HG02840 (cell line): ENCODE measurements at regions not wholly inside any gene's neighbourhood (a gene's known extent, or its start where the extent isn't known, plus 50 kb on each side); places are given as distances from the start of the nearest gene placed in this dataset.
"Not testable (repeated sequence)": the region's sequence is repeated elsewhere in the genome, so short reads cannot be mapped to it uniquely, and the experiment has no call there.

Experiments
- ATAC-seq: cut with Tn5 transposase; IDR thresholded peaks from one replicate; pipeline ENCODE4 v1.9.1; 2021; ENCODE audit warnings: mild to moderate bottlenecking, moderate library complexity, moderate number of reproducible peaks; ENCODE audit not compliant: unreplicated experiment, low FRiP score

- no peak for ATAC-seq
Measured at GRCh38 chr11:81839016-81839415, 894.6 kb downstream of the FAM181B start.

- no peak for ATAC-seq
Measured at GRCh38 chr11:81829976-81830375, 903.7 kb downstream of the FAM181B start.

DNA sequence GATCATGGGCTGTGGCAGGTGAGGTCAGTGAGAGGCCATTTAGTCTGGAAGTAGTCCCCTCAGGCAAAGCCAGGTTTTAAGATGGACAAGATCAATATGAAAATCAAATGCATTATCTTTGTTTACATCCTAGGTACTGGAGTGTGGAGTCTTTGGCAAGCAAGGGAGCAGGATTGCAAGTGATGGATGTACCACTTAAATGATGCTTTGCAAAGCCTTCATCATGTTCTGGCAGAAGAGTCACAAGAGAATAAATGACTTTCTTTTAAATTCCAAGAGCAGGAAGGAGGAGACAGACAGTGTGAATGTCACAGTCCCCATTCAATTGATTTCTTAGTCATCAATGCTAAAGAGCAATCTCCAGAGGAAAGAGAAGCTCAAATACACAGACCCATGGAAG lies 908.3 kb downstream of the FAM181B start:
- ATAC-seq: no peak

GRCh38 chr11:81819462-81819861 lies 914.2 kb downstream of the FAM181B start:
- ATAC-seq: no peak

- ATAC-seq: no peak
Measured at GRCh38 chr11:81804858-81805257, 928.8 kb downstream of the FAM181B start.

DNA sequence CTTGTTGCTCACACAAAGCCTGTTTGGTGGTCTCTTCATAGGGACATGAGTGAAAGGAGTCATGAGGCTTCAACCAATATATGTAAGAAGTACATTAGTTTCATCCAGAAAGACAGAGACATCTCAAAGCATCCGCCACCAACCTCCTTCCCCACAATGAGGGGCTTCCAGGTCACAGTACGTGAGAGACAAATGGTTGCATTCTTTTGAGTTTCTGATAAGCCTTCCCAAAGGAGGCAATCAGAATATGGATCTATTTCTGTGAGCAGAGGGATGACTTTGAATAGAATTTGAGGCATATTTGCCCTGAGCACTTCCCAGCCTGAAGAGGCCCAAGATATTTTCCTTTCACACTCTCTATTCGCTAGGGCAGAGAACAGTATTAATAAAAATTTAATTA lies 931.1 kb downstream of the FAM181B start:
- ATAC-seq: no peak

DNA sequence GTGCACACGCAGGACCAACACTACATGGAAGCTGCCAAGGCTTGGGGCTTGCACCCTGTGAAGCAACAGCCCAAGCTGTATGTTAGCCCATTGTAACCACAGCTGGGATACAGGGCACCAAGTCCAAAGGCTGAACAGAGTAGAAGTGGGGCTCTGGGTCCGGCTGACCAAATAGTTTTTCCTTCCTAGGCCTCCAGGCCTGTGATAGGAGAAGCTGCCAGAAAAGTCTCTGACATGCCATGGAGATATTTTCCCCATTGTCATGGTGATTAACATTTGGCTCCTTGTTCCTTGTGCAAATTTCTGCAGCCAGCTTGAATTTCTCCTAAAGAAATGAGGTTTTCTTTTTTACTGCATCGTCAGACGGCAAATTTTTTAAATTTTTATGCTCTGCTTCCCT lies 941.2 kb downstream of the FAM181B start:
- no peak for ATAC-seq

DNA sequence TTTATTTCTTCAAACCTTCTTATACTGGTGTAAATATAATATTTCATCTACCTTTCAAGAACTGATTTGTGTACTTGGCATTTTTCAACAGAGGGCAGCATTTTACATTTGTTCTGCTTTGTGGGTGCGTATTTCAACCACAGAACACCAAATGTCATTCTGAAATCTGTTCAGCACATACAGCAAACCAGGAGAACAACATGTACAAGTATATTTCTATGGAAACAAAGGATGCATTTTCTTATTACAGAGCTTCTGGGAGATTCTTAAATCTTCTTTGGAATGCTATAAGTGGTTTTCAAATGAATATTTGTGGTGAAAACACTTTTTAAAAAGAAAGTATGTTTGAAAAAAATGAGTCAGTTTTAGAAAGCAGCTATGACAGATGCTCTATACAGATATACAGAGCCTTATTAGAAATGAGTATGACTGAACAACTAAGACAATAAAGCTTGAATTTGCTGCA lies 946.0 kb downstream of the FAM181B start:
- ATAC-seq: no peak

DNA sequence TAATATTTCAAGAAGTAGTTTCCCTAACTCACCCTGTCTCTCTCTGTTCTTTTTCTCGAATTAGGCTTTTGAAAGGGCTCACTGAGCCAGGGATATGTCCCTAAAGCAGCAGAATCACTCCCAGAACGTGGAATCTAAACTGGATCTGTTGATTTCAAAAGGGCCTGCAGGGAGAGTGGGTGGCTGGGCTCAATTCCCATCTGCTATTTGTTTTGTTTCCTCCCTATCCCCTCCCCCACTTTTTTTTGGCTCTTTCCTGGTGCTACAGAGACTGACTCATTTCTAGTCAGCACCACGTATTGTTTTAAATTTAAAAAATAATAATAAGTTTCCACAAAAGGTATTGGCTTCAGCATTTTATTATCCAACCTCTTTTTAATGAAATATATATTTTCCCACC lies 961.5 kb downstream of the FAM181B start:
- no peak for ATAC-seq

DNA sequence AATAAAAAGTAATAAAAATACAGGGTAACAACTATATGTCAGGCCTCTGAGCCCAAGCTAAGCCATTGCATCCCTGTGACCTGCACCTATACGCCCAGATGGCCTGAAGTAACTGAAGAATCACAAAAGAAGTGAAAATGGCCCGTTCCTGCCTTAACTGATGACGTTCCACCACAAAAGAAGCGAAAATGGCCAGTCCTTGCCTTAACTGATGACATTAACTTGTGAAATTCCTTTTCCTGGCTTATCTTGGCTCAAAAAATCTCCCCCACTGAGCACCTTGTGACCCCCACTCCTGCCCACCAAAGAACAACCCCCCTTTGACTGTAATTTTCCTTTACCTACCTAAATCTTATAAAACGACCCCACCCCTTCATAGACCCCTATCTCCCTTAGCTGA lies 963.8 kb downstream of the FAM181B start:
- ATAC-seq: not testable (repeated sequence)

- no peak for ATAC-seq
Measured at GRCh38 chr11:81756864-81757595, 976.6 kb downstream of the FAM181B start.

DNA sequence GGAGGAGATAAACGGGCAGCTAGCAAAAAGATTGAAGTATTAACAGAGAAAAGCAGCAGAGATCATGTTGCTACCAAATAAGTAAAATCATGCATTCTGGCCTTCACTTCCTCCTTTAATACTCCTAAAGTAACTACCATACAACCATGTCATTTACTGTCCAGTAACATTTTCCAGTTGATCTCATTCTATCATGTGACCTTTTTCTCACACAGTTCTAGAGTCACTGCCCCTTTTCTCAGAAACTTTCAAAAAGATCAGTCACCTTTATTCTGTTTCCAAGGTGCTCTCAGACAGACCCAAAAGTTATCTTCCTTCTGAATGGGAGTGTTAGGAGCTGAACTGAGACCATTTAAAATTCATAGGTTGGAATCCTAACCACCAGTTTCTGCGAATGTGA lies 984.4 kb downstream of the FAM181B start:
- no peak for ATAC-seq

DNA sequence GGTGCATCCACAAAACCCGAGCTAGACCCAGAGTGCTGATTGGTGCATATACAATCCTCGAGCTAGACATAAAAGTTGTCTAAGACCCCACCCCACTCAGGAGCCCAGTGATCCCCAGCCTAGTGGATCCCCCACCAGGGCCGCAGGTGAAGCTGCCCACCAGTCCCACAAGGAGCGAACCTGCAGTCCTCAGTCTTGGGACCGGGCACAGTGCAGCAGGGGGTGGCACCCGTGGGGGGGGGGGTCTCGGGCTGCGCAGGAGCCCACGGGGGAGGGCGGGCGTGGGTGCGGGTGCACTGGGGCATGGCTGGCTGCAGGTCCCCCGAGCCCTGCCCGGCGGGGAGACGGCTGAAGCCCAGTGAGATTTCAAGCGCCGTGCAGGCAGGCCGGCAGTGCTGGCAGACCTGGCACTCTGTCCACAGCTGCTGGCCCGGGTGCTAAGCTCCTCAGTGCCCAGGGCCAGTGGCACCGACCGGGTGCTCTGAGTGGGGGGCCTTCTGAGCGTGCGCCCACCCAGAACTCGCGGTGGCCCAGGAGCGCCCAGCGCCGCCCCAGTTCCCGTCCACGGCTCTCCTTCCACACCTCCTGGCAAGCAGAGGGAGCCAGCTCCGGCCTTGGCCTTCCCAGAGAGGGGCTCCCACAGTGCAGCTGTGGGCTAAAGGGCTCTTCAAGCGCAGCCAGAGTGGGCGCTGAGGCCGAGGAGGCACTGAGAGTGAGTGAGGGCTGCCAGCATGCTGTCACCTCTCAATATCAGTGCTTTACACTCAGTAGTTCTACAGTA lies 989.1 kb downstream of the FAM181B start:
- ATAC-seq: no peak

- ATAC-seq: no peak
Measured at GRCh38 chr11:81725701-81726100, 1008.0 kb downstream of the FAM181B start.

GRCh38 chr11:81717695-81718094 lies 1016.0 kb downstream of the FAM181B start:
- no peak for ATAC-seq

GRCh38 chr11:81707881-81708280 lies 1025.8 kb downstream of the FAM181B start:
- no peak for ATAC-seq

DNA sequence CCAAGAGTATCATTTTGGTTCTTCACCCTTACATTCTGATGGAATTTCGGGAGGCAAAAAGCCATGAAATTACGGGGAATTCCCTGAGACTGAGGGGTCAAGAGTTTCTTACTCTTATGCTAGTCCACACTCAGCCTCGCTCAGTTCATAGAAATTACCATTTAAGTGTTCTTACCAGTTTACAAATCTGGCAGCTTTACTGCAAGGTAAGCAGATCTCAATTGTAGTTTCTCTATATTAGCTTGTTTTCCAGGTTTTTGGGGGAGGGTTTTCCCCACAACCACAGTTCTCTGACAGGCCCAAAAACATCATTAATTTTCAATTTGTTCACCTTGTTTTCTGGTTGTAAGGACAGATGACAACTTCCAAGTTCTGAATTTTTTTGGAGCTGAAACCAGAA lies 1028.4 kb downstream of the FAM181B start:
- no peak for ATAC-seq

DNA sequence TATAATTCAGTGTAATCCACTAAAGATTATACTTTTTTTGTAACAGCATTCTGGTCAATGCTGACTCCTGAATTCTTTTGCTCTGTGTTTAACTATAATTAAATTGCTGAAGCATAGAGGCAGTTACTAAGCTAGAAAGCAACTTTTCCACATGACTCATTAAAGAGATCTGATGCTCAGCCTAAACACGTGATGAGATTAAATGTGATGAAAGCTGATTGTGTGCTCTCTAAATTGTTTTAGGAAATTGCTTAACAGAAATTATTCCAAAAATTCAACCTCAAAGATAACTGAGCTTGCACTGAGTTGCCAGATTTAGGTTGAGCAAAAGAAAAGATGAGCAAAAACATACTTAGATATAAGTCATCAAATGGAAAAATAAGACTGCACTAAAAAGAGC lies 1033.6 kb downstream of the FAM181B start:
- ATAC-seq: no peak

DNA sequence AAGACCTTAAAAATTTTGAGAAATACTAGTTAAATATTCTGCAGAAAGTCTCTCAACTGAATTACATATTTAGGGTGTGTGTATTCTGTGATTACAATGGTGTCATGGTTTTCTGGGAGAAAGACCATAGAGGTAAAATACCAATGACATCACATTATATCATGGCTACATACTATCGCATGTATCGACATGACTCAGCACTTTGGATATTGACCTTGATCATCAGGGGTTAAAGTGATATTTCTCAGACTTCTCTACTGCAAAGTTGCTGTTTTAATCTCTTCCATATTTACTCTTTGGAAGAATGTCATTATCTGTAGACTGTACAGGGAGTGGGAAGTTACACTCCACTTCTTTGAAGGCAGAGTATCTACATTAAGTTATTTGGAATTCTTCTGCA lies 1046.6 kb downstream of the FAM181B start:
- ATAC-seq: no peak

GRCh38 chr11:81674211-81674610 lies 1059.5 kb downstream of the FAM181B start:
- no peak for ATAC-seq

- no peak for ATAC-seq
Measured at GRCh38 chr11:81673001-81673400, 1060.7 kb downstream of the FAM181B start.
